Coronary artery (tissue), 2 donors: ENCODE measurements at regions not wholly inside any gene's neighbourhood (a gene's known extent, or its start where the extent isn't known, plus 50 kb on each side); places are given as distances from the start of the nearest gene placed in this dataset.

Source experiments
- DNase-seq: peaks from one replicate; pipeline ENCODE4 v3.0.0-alpha.2; 2017; ENCODE audit warnings: low spot score
- H3K27ac ChIP-seq, 2 donors: fragments of 200-600 bp; sonication (generic); one replicate each; pipeline ENCODE4 v1.5.1; 2016 to 2019
- H3K4me3 ChIP-seq: fragments of 200-600 bp; sonication (generic); 2 replicates; pipeline ENCODE4 v1.5.1; 2016; ENCODE audit warnings: mild to moderate bottlenecking, moderate library complexity
- TF ChIP-seq, protein P1 (sequence below): fragments of 200-600 bp; sonication (generic); IDR thresholded peaks from one replicate; pipeline ENCODE4 v1.5.1; 2019; ENCODE audit warnings: antibody characterized with exemption

DNA sequence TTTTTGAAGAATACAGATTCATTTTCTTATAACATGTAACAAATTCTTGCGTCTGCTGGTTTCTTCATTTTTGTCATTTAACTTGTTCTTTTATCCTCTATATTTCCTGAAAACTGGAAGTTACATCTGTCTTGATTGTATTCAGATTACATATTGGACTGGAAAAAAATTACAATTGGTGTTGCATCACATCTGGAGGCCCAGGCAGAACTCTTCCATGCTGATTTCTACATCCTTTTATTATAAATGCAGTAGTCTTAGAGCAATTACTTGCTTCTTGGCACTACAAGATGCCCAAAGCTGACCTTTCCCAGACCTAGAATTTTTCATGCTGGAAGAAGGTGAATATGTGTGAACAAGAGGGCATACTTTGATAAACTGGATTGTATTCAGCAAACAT is 460.9 kb upstream of the CNTNAP2 start:
- TF ChIP-seq, protein P1, sequence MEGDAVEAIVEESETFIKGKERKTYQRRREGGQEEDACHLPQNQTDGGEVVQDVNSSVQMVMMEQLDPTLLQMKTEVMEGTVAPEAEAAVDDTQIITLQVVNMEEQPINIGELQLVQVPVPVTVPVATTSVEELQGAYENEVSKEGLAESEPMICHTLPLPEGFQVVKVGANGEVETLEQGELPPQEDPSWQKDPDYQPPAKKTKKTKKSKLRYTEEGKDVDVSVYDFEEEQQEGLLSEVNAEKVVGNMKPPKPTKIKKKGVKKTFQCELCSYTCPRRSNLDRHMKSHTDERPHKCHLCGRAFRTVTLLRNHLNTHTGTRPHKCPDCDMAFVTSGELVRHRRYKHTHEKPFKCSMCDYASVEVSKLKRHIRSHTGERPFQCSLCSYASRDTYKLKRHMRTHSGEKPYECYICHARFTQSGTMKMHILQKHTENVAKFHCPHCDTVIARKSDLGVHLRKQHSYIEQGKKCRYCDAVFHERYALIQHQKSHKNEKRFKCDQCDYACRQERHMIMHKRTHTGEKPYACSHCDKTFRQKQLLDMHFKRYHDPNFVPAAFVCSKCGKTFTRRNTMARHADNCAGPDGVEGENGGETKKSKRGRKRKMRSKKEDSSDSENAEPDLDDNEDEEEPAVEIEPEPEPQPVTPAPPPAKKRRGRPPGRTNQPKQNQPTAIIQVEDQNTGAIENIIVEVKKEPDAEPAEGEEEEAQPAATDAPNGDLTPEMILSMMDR = no peak
- H3K4me3 ChIP-seq = no peak overlapping the region
- no peak overlapping the region for H3K27ac ChIP-seq
- no peak for DNase-seq

DNA sequence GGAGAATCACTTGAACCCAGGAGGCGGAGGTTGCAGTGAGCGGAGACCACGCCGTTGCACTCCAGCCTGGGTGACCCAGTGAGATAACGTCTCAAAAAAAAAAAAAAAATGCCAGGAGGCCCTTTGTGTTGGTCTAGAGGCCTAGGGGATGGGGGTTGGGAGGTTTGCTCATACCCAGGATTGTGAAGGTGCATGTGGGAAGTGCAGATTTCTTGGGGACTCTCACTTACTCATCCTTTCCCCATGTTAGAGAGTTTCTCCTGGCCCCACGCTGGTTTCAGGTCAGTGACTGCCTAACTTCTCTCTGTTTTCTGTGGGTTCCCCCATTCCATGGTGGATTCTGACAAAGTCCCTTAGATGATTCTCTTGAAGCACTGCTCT is 471.5 kb upstream of the CNTNAP2 start:
- TF ChIP-seq, protein P1 = no peak
- Histone ChIP-seq H3K4me3 (no peak overlapping the region), H3K27ac (no peak overlapping the region)
- no peak for DNase-seq

DNA sequence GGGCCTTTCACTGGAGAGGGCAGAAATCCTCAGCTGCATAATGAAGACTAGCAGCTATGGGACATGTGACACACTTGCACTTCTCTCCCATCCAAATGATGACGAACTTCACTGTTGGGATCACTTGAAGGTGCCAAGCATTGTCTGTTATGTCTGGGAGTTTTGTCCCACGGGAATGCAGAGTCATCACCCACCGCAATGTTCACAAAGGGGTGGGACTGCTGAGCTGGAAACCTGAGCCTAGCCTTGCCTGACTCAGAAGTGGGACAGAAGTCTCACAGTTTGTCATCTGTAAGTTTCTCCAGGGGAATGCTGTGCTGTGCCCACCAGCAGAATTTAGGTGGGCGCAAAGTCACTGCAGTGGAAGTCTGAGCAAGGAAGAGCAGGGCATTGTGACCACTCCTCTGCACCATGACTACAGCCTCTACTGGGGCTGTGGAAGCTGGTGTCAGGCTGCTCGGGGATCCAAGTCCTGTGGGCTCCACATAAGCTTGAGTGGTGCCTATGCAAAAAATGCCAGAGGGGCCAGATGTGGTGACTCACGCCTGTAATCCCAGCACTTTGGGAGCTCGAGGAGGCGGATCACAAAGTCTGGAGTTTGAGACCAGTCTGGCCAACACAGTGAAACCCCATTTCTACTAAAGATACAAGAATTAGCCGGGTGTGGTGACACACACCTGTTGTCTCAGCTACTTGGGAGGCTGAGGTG is 472.0 kb upstream of the CNTNAP2 start:
- no peak overlapping the region for H3K27ac ChIP-seq
- no peak overlapping the region for H3K4me3 ChIP-seq
- TF ChIP-seq, protein P1 = no peak
- no peak for DNase-seq

DNA sequence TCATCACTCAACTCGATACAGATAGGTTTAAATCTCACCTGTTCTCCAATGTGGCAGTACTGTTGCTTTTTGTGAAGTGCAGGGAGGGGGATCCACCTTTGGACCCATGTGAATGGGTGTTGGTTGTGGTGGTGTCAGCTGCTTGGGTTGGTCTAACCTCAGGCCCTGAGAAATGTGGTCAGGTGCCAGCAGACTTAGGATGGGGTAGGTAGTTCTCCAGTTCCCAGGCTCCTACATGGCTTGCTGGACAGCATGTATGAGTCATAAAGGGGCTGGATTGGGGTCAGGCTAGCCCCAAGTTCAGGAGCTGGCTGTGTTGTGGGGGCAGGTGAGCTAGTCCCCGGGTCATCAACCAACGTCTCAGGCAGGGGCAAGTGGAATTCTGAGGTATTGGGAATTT is 472.6 kb upstream of the CNTNAP2 start:
- no peak for DNase-seq
- TF ChIP-seq, protein P1 = no peak
- H3K4me3 ChIP-seq = no peak overlapping the region
- H3K27ac ChIP-seq = no peak overlapping the region

DNA sequence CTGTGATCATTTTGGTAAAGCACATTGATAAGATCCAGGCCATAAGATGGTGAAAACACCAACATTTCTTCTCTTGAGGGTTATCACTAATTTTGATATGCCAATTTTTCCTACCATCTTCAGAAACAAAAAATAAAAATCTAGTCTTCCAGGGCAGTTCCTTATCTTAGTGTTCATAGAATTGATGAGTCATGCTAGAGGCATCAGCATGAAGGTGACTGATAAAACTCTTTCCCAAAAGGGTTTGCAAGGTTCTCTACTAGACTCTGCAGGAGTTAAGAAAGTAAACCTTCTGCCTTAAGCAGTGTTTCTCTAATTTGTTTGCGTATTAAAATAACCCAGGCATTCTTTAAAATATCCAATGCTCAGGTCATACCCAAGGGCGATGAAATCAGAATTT is 483.1 kb upstream of the CNTNAP2 start:
- Histone ChIP-seq H3K27ac (no peak overlapping the region), H3K4me3 (no peak overlapping the region)
- TF ChIP-seq, protein P1 = no peak
- no peak for DNase-seq

DNA sequence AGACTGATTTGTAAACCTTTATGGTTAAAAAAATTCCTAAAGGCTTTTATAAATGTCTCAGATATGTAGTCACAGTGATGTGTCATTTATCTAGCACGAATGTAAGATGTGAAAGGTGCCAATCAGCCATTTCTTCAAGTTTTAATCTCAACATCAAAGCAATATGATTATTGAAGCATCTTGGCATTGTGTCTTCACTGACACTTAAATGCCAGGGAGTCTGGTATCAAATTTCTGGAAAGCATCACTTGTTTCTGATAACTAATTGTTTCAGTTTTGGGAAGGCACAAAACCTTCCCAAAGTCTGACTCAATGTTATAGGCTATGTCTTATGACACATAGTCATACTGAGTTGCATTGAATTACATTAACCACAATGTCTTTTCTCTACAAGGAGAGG is 492.0 kb upstream of the CNTNAP2 start:
- DNase-seq = no peak
- TF ChIP-seq, protein P1 = no peak

DNA sequence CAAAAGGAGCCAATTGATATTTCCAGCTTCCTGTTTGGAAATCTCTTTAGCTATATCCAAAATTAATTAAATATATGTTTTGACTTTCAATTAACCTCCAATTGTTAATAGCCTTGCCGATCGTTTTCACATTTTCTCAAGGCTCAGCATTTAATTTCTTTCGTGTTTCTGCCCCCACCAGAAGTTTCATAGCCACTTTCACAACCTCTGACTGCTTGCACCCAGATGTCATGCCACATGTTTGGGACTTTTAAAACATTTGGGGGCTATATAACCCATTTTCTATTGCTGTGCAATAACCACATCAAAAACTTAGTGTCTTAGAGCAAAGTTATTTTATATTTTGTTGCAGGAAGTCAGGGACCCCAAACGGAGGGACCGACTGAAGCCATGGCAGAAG is 510.6 kb upstream of the CNTNAP2 start:
- TF ChIP-seq, protein P1 = no peak
- Histone ChIP-seq H3K4me3 (no peak overlapping the region), H3K27ac (no peak overlapping the region)
- no peak for DNase-seq

More for the DNA sequence above, 492.0 kb upstream of the CNTNAP2 start:
- Histone ChIP-seq H3K4me3 (no peak overlapping the region), H3K27ac (no peak overlapping the region)
